ENCODE measurements at regions not wholly inside any gene's neighbourhood (a gene's known extent, or its start where the extent isn't known, plus 50 kb on each side); places are given as distances from the start of the nearest gene placed in this dataset.

GRCh38 chr2:150046810-150047209 lies 440.7 kb downstream of the RND3 start:
- in situ Hi-C loops (cut with HindIII; ENCODE audit: low pct_unique_long_range_greater_than_20kb, low sequenced_read_pairs): no loop called here
- ChIA-PET CTCF (no interaction called here), POLR2A (no interaction called here)
- no peak overlapping the region for H3K4me3 ChIP-seq (ENCODE audit: low read depth in 2 of 2, low read length in 2 of 2)
- H3K27me3 ChIP-seq (ENCODE audit: control insufficient read depth, insufficient read depth, low read length): no peaks in the 10 kb centered on the region
- ATAC-seq: no peak
- intact Hi-C loops (cut with micrococcal nuclease; ENCODE audit: unreplicated experiment): no loop called here
- H3K27ac ChIP-seq (ENCODE audit: low read length): no peak overlapping the region; the same call in 1 of the 2 replicates
- no peaks in the 10 kb centered on the region for H3K4me1 ChIP-seq (ENCODE audit: control insufficient read depth, insufficient read depth, low read length)
- TF ChIP-seq POLR2AphosphoS5 (IDR thresholded peaks at IDR 0.05; ENCODE audit: low read depth, low read length) (no peak), SIN3A (IDR thresholded peaks at IDR 0.05; ENCODE audit: borderline replicate concordance, insufficient read depth, low read depth, low read length) (no peak), TCF7L2 (IDR thresholded peaks at IDR 0.05; ENCODE audit: low read depth, low read length) (no peak), CTCF (IDR thresholded peaks at IDR 0.05) (no peak), REST (IDR thresholded peaks at IDR 0.05; ENCODE audit: insufficient read depth in 1 of 2, low read depth in 2 of 2, low read length in 1 of 2) (no peak)
- DNase-seq (ENCODE audit: low read depth, low spot score): no peak
- BruUV-seq (replicated peaks): no TSS peak
- no peaks in the 10 kb centered on the region for H3K9me3 ChIP-seq (ENCODE audit: control insufficient read depth, insufficient read depth, low read depth, low read length)
- no peaks in the 10 kb centered on the region for H3K36me3 ChIP-seq (ENCODE audit: control insufficient read depth, insufficient read depth, low read length)

- in situ Hi-C loops (cut with HindIII; ENCODE audit: low pct_unique_long_range_greater_than_20kb, low sequenced_read_pairs) (no loop called here), intact Hi-C loops (cut with micrococcal nuclease; ENCODE audit: unreplicated experiment) (no loop called here)
- no peak for DNase-seq (ENCODE audit: low read depth, low spot score)
- no peaks in the 10 kb centered on the region for H3K36me3 ChIP-seq (ENCODE audit: control insufficient read depth, insufficient read depth, low read length)
- H3K4me1 ChIP-seq (ENCODE audit: control insufficient read depth, insufficient read depth, low read length): no peaks in the 10 kb centered on the region
- no peaks in the 10 kb centered on the region for H3K9me3 ChIP-seq (ENCODE audit: control insufficient read depth, insufficient read depth, low read depth, low read length)
- BruUV-seq (replicated peaks): no TSS peak
- no peak for TF ChIP-seq POLR2AphosphoS5 (IDR thresholded peaks at IDR 0.05; ENCODE audit: low read depth, low read length)
- TF ChIP-seq REST (IDR thresholded peaks at IDR 0.05; ENCODE audit: insufficient read depth in 1 of 2, low read depth in 2 of 2, low read length in 1 of 2): no peak
- TF ChIP-seq SIN3A (IDR thresholded peaks at IDR 0.05; ENCODE audit: borderline replicate concordance, insufficient read depth, low read depth, low read length): no peak
- TF ChIP-seq CTCF (IDR thresholded peaks at IDR 0.05): no peak
- TF ChIP-seq TCF7L2 (IDR thresholded peaks at IDR 0.05; ENCODE audit: low read depth, low read length): no peak
- no peak overlapping the region for H3K4me3 ChIP-seq (ENCODE audit: low read depth in 2 of 2, low read length in 2 of 2)
- H3K27me3 ChIP-seq (ENCODE audit: control insufficient read depth, insufficient read depth, low read length): no peaks in the 10 kb centered on the region
- CTCF ChIA-PET: no interaction called here
- POLR2A ChIA-PET: no interaction called here
- no peak overlapping the region; the same call in 1 of the 2 replicates for H3K27ac ChIP-seq (ENCODE audit: low read length)
- no peak for ATAC-seq
Observed at GRCh38 chr2:150046211-150046610, 441.3 kb downstream of the RND3 start.
